ENCODE measurements at regions not wholly inside any gene's neighbourhood (a gene's known extent, or its start where the extent isn't known, plus 50 kb on each side); places are given as distances from the start of the nearest gene placed in this dataset.

- peak; percentile 27 for DNase-seq (ENCODE audit: low spot score)
- Histone ChIP-seq H4K20me1 (ENCODE audit: insufficient read depth, low read length) (no peaks in the 10 kb centered on the region), H3K79me2 (ENCODE audit: insufficient read depth, low read depth, low read length) (no peaks in the 10 kb centered on the region), H3K4me1 (ENCODE audit: insufficient read depth, low read length, poor library complexity, severe bottlenecking) (no peaks in the 10 kb centered on the region), H3K9me2 (ENCODE audit: insufficient read depth, low read length) (no peaks in the 10 kb centered on the region), H2AFZ (ENCODE audit: low read length) (no peak overlapping the region), H3K4me3 (ENCODE audit: low read depth, low read length, poor library complexity, severe bottlenecking) (no peak overlapping the region), H3K9me3 (ENCODE audit: low read length) (no peaks in the 10 kb centered on the region), H3K4me2 (ENCODE audit: low read length) (no peak overlapping the region), H3K36me3 (ENCODE audit: insufficient read depth, low read length) (no peaks in the 10 kb centered on the region), H3K27ac (ENCODE audit: low read depth, low read length, poor library complexity, severe bottlenecking) (no peak overlapping the region)
- intact Hi-C loops (cut with micrococcal nuclease; ENCODE audit: unreplicated experiment), result no loop called here
- ChIA-PET POLR2A (interaction anchor here (0.5 to 1.0 kb wide), 3 partner anchors 19 to 1396 kb away, joined by 3 read pairs; partner anchors contain the start of gene GAPT), CTCF (ENCODE audit: unreplicated experiment) (interaction anchor here (0.6 to 0.9 kb wide), 2 partner anchors 19 to 20 kb away, joined by 3 read pairs; no protein-coding TSS in a partner anchor)
- BruUV-seq (replicated peaks), result no TSS peak
- TF ChIP-seq EZH2phosphoT487 (IDR thresholded peaks at IDR 0.05; ENCODE audit: borderline replicate concordance, low read depth, low read length), result no peak
- TF ChIP-seq, protein P1, sequence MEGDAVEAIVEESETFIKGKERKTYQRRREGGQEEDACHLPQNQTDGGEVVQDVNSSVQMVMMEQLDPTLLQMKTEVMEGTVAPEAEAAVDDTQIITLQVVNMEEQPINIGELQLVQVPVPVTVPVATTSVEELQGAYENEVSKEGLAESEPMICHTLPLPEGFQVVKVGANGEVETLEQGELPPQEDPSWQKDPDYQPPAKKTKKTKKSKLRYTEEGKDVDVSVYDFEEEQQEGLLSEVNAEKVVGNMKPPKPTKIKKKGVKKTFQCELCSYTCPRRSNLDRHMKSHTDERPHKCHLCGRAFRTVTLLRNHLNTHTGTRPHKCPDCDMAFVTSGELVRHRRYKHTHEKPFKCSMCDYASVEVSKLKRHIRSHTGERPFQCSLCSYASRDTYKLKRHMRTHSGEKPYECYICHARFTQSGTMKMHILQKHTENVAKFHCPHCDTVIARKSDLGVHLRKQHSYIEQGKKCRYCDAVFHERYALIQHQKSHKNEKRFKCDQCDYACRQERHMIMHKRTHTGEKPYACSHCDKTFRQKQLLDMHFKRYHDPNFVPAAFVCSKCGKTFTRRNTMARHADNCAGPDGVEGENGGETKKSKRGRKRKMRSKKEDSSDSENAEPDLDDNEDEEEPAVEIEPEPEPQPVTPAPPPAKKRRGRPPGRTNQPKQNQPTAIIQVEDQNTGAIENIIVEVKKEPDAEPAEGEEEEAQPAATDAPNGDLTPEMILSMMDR (conservative IDR thresholded peaks at IDR 0.05; ENCODE audit: low read length), result peak; percentile 67
Observed at GRCh38 chr5:57094753-57095683, 78.8 kb upstream of the GPBP1 start.

GRCh38 chr5:57097526-57097925 is 76.3 kb upstream of the GPBP1 start:
- H3K4me3 ChIP-seq (ENCODE audit: low read depth, low read length, poor library complexity, severe bottlenecking), result no peak overlapping the region
- H4K20me1 ChIP-seq (ENCODE audit: insufficient read depth, low read length), result no peaks in the 10 kb centered on the region
- H3K36me3 ChIP-seq (ENCODE audit: insufficient read depth, low read length), result no peaks in the 10 kb centered on the region
- H3K27ac ChIP-seq (ENCODE audit: low read depth, low read length, poor library complexity, severe bottlenecking), result no peak overlapping the region
- ChIA-PET POLR2A (no interaction called here), CTCF (ENCODE audit: unreplicated experiment) (no interaction called here)
- H3K9me3 ChIP-seq (ENCODE audit: low read length), result no peaks in the 10 kb centered on the region
- no peaks in the 10 kb centered on the region for H3K79me2 ChIP-seq (ENCODE audit: insufficient read depth, low read depth, low read length)
- no peaks in the 10 kb centered on the region for H3K4me1 ChIP-seq (ENCODE audit: insufficient read depth, low read length, poor library complexity, severe bottlenecking)
- peak; percentile 10 for DNase-seq (ENCODE audit: low spot score)
- no peaks in the 10 kb centered on the region for H3K9me2 ChIP-seq (ENCODE audit: insufficient read depth, low read length)
- TF ChIP-seq EZH2phosphoT487 (IDR thresholded peaks at IDR 0.05; ENCODE audit: borderline replicate concordance, low read depth, low read length), result no peak
- TF ChIP-seq, protein P1 (conservative IDR thresholded peaks at IDR 0.05; ENCODE audit: low read length), result no peak
- no peak overlapping the region for H3K4me2 ChIP-seq (ENCODE audit: low read length)
- intact Hi-C loops (cut with micrococcal nuclease; ENCODE audit: unreplicated experiment), result no loop called here
- BruUV-seq (replicated peaks), result no TSS peak
- no peak overlapping the region for H2AFZ ChIP-seq (ENCODE audit: low read length)

Measured in OCI-LY7 (cell line).